ENCODE measurements at regions not wholly inside any gene's neighbourhood (a gene's known extent, or its start where the extent isn't known, plus 50 kb on each side); places are given as distances from the start of the nearest gene placed in this dataset.

- 92 to 93% methylated on average over 12 of the region's 12 CpGs for WGBS, 2 donors
- no peak overlapping the region for H3K27ac ChIP-seq
- no peak for ATAC-seq
- no peak for TF ChIP-seq CTCF (IDR thresholded peaks at IDR 0.05)
- H3K4me1 ChIP-seq, result no peaks in the 10 kb centered on the region
- H3K4me3 ChIP-seq, result no peak overlapping the region
- no peaks in the 10 kb centered on the region for H3K36me3 ChIP-seq
- no peak for DNase-seq
- H3K27me3 ChIP-seq, result no peaks in the 10 kb centered on the region
- intact Hi-C loops (cut with DNase I), result no loop called here
- FAIRE-seq, result no peak
- H3K9me3 ChIP-seq, result no peaks in the 10 kb centered on the region
Observed at GRCh38 chr2:7658486-7658885, 741.3 kb downstream of the RNF144A start.

GRCh38 chr2:7660816-7661215 is 743.6 kb downstream of the RNF144A start:
- no peak for TF ChIP-seq CTCF (IDR thresholded peaks at IDR 0.05)
- Histone ChIP-seq H3K27ac (no peak overlapping the region), H3K36me3 (no peaks in the 10 kb centered on the region), H3K27me3 (no peaks in the 10 kb centered on the region), H3K4me3 (no peak overlapping the region), H3K4me1 (no peaks in the 10 kb centered on the region), H3K9me3 (no peaks in the 10 kb centered on the region)
- intact Hi-C loops (cut with DNase I), result loop anchor here in 1 of 3 donors (10.0 kb wide), 1 partner anchor 226 kb away; no protein-coding TSS in a partner anchor
- no peak for DNase-seq
- no peak for FAIRE-seq
- 34 to 35% methylated on average over 2 of the region's 2 CpGs for WGBS, 2 donors
- ATAC-seq, result no peak

GRCh38 chr2:7661502-7661901 is 744.3 kb downstream of the RNF144A start:
- ATAC-seq, result no peak
- DNase-seq, result no peak
- 54 to 60% methylated on average over 5 of the region's 5 CpGs for WGBS, 2 donors
- Histone ChIP-seq H3K4me3 (no peak overlapping the region), H3K27me3 (no peaks in the 10 kb centered on the region), H3K4me1 (no peaks in the 10 kb centered on the region), H3K36me3 (no peaks in the 10 kb centered on the region), H3K27ac (no peak overlapping the region), H3K9me3 (no peaks in the 10 kb centered on the region)
- no peak for FAIRE-seq
- TF ChIP-seq CTCF (IDR thresholded peaks at IDR 0.05), result no peak
- intact Hi-C loops (cut with DNase I), result loop anchor here in 1 of 3 donors (10.0 kb wide), 1 partner anchor 227 kb away; no protein-coding TSS in a partner anchor

GRCh38 chr2:7665880-7666279 is 748.7 kb downstream of the RNF144A start:
- Histone ChIP-seq H3K4me3 (no peak overlapping the region), H3K36me3 (no peaks in the 10 kb centered on the region), H3K27ac (no peak overlapping the region), H3K4me1 (no peaks in the 10 kb centered on the region), H3K27me3 (no peaks in the 10 kb centered on the region), H3K9me3 (no peaks in the 10 kb centered on the region)
- no peak for DNase-seq
- WGBS, 2 donors, result 95 to 98% methylated on average over 4 of the region's 4 CpGs
- no peak for ATAC-seq
- TF ChIP-seq CTCF (IDR thresholded peaks at IDR 0.05), result no peak
- no peak for FAIRE-seq
- intact Hi-C loops (cut with DNase I), result loop anchor here in 1 of 3 donors (10.0 kb wide), 1 partner anchor 231 kb away; no protein-coding TSS in a partner anchor

GRCh38 chr2:7666596-7667259 is 749.5 kb downstream of the RNF144A start:
- TF ChIP-seq CTCF (IDR thresholded peaks at IDR 0.05), result no peak
- Histone ChIP-seq H3K9me3 (no peaks in the 10 kb centered on the region), H3K27me3 (no peaks in the 10 kb centered on the region), H3K4me3 (no peak overlapping the region), H3K36me3 (no peaks in the 10 kb centered on the region), H3K4me1 (no peaks in the 10 kb centered on the region), H3K27ac (no peak overlapping the region)
- intact Hi-C loops (cut with DNase I), result loop anchor here in 1 of 3 donors (10.0 kb wide), 1 partner anchor 232 kb away; no protein-coding TSS in a partner anchor
- WGBS, 2 donors, result 79 to 85% methylated on average over 10 of the region's 10 CpGs
- no peak for FAIRE-seq
- no peak for ATAC-seq
- no peak for DNase-seq
